KBM-7 (cell line): ENCODE measurements at regions not wholly inside any gene's neighbourhood (a gene's known extent, or its start where the extent isn't known, plus 50 kb on each side); places are given as distances from the start of the nearest gene placed in this dataset.
A peak's percentile ranks its signal among the peaks of the same experiment; 100 is the strongest.

Experiments used
- DNase-seq: peaks from one replicate; pipeline ENCODE4 v3.0.0-alpha.2; 2015
- in situ Hi-C: fragments of 300-500 bp; cut with MboI; formaldehyde crosslinking; loops from 2 replicates; pipeline ENCODE4 v1.14.3; 2020; ENCODE audit warnings: low sequenced_read_pairs, low pct_unique_long_range_greater_than_20kb, mixed read lengths

- in situ Hi-C loops = no loop called here
- peak; percentile 90 for DNase-seq
Measured at GRCh38 chr11:135075740-135076139, 663.7 kb upstream of the B3GAT1 start.

- no peak for DNase-seq
- in situ Hi-C loops = no loop called here
Measured at GRCh38 chr11:135074397-135074998, 662.5 kb upstream of the B3GAT1 start.

- in situ Hi-C loops = no loop called here
- no peak for DNase-seq
Measured at GRCh38 chr11:135073870-135074269, 661.8 kb upstream of the B3GAT1 start.

- DNase-seq = no peak
- in situ Hi-C loops = no loop called here
Measured at GRCh38 chr11:135073381-135073780, 661.3 kb upstream of the B3GAT1 start.

GRCh38 chr11:135069890-135070289 is 657.8 kb upstream of the B3GAT1 start:
- no peak for DNase-seq
- in situ Hi-C loops = no loop called here

- in situ Hi-C loops = no loop called here
- DNase-seq = no peak
Measured at GRCh38 chr11:135069063-135069462, 657.0 kb upstream of the B3GAT1 start.

- DNase-seq = no peak
- in situ Hi-C loops = no loop called here
Measured at GRCh38 chr11:135062994-135063393, 651.0 kb upstream of the B3GAT1 start.

- DNase-seq = no peak
- in situ Hi-C loops = no loop called here
Measured at GRCh38 chr11:135061166-135061565, 649.1 kb upstream of the B3GAT1 start.

GRCh38 chr11:135046986-135047385 is 634.9 kb upstream of the B3GAT1 start:
- no peak for DNase-seq
- in situ Hi-C loops = no loop called here

- no peak for DNase-seq
- in situ Hi-C loops = no loop called here
Measured at GRCh38 chr11:135046556-135046955, 634.5 kb upstream of the B3GAT1 start.

- no peak for DNase-seq
- in situ Hi-C loops = no loop called here
Measured at GRCh38 chr11:135043434-135043833, 631.4 kb upstream of the B3GAT1 start.

- no peak for DNase-seq
- in situ Hi-C loops = no loop called here
Measured at GRCh38 chr11:135037828-135038227, 625.8 kb upstream of the B3GAT1 start.

- in situ Hi-C loops = no loop called here
- no peak for DNase-seq
Measured at GRCh38 chr11:135036488-135037297, 624.7 kb upstream of the B3GAT1 start.

- in situ Hi-C loops = no loop called here
- DNase-seq = no peak
Measured at GRCh38 chr11:135035282-135035681, 623.2 kb upstream of the B3GAT1 start.

- no peak for DNase-seq
- in situ Hi-C loops = no loop called here
Measured at GRCh38 chr11:135033540-135033939, 621.5 kb upstream of the B3GAT1 start.

- in situ Hi-C loops = no loop called here
- no peak for DNase-seq
Measured at GRCh38 chr11:135031205-135031989, 619.4 kb upstream of the B3GAT1 start.

GRCh38 chr11:135027461-135027860 is 615.4 kb upstream of the B3GAT1 start:
- in situ Hi-C loops = no loop called here
- DNase-seq = peak; percentile 26

GRCh38 chr11:135023499-135023898 is 611.5 kb upstream of the B3GAT1 start:
- no peak for DNase-seq
- in situ Hi-C loops = no loop called here

GRCh38 chr11:135022454-135022853 is 610.4 kb upstream of the B3GAT1 start:
- DNase-seq = no peak
- in situ Hi-C loops = no loop called here

- in situ Hi-C loops = no loop called here
Measured at GRCh38 chr11:135019899-135020298, 607.9 kb upstream of the B3GAT1 start.

More at GRCh38 chr11:135019899-135020298, 607.9 kb upstream of the B3GAT1 start:
- no peak for DNase-seq
